Fibroblast of lung (primary cell): ENCODE measurements at regions not wholly inside any gene's neighbourhood (a gene's known extent, or its start where the extent isn't known, plus 50 kb on each side); places are given as distances from the start of the nearest gene placed in this dataset.

Source experiments
- DNase-seq, 2 donors: peaks; one replicate each; pipeline versions ENCODE4 v3.0.0 to v3.0.0-alpha.2; 2010; ENCODE audit warnings: low read depth in 2 of 2
- H2AFZ ChIP-seq: 2 replicates; pipeline ENCODE4 v1.5.1; 2012; ENCODE audit warnings: low read length, control low read depth, inconsistent platforms
- H3K27ac ChIP-seq: 2 replicates; pipeline ENCODE4 v1.5.1; 2011; ENCODE audit warnings: low read length, control low read depth; ENCODE audit not compliant: insufficient read depth
- H3K27me3 ChIP-seq: 2 replicates; pipeline ENCODE4 v1.5.1; 2011; ENCODE audit warnings: mild to moderate bottlenecking, low read length; ENCODE audit not compliant: control insufficient read depth, insufficient read depth
- H3K36me3 ChIP-seq: 2 replicates; pipeline ENCODE4 v1.5.1; 2011; ENCODE audit warnings: low read length; ENCODE audit not compliant: control insufficient read depth, insufficient read depth
- H3K4me1 ChIP-seq: 2 replicates; pipeline ENCODE4 v1.5.1; 2011; ENCODE audit warnings: low read length; ENCODE audit not compliant: control insufficient read depth, insufficient read depth; ENCODE audit errors: extremely low read depth
- H3K4me2 ChIP-seq: 2 replicates; pipeline ENCODE4 v1.5.1; 2011; ENCODE audit warnings: low read length, control low read depth; ENCODE audit not compliant: insufficient read depth; ENCODE audit errors: extremely low read depth
- H3K4me3 ChIP-seq, 4 experiments: fragments of 200-600 bp in 1 of 4; sonication (generic) in 1 of 4; replicated peaks in 1 of 4; 2 replicates each; pipeline ENCODE4 v1.5.1; 2011 to 2016; ENCODE audit warnings: low read length in 4 of 4, low read depth in 3 of 4, mild to moderate bottlenecking in 3 of 4, control low read depth in 2 of 4, inconsistent platforms in 1 of 4, mixed read lengths in 1 of 4; ENCODE audit not compliant: insufficient read depth in 1 of 4; ENCODE audit errors: control extremely low read depth in 1 of 4
- H3K79me2 ChIP-seq: 2 replicates; pipeline ENCODE4 v1.5.1; 2012; ENCODE audit warnings: mild to moderate bottlenecking, low read length, inconsistent platforms; ENCODE audit not compliant: control insufficient read depth, insufficient read depth
- H3K9ac ChIP-seq: 2 replicates; pipeline ENCODE4 v1.5.1; 2011; ENCODE audit warnings: mild to moderate bottlenecking, low read length, control low read depth; ENCODE audit not compliant: insufficient read depth
- H3K9me3 ChIP-seq: 2 replicates; pipeline ENCODE4 v1.5.1; 2012; ENCODE audit warnings: low read depth, low read length; ENCODE audit not compliant: control insufficient read depth, insufficient read depth
- H4K20me1 ChIP-seq: 2 replicates; pipeline ENCODE4 v1.5.1; 2011; ENCODE audit warnings: low read length; ENCODE audit not compliant: control insufficient read depth, insufficient read depth; ENCODE audit errors: extremely low read depth
- EZH2 ChIP-seq: IDR thresholded peaks from 2 replicates; pipeline ENCODE4 v1.5.1; 2012; ENCODE audit warnings: low read length, control low read depth, mild to moderate bottlenecking; ENCODE audit errors: missing control alignments
- TF ChIP-seq, protein P1 (sequence below), 2 donors: IDR thresholded peaks in 1 of 2; conservative IDR thresholded peaks in 1 of 2; 1 replicate in 1 of 2; 2 replicates in 1 of 2; pipeline ENCODE4 v1.5.1; 2011 to 2012; ENCODE audit warnings: low read length in 2 of 2, control low read depth in 1 of 2, inconsistent platforms in 1 of 2, low read depth in 1 of 2, mild to moderate bottlenecking in 1 of 2

GRCh38 chr9:105038051-105038450 lies 110.1 kb upstream of the ABCA1 start:
- H3K4me3 ChIP-seq: no peak overlapping the region
- H3K4me2 ChIP-seq: no peak overlapping the region
- H3K36me3 ChIP-seq: no peaks in the 10 kb centered on the region
- no peaks in the 10 kb centered on the region for H3K4me1 ChIP-seq
- no peaks in the 10 kb centered on the region for H3K79me2 ChIP-seq
- no peaks in the 10 kb centered on the region for H3K27me3 ChIP-seq
- no peaks in the 10 kb centered on the region for H3K9me3 ChIP-seq
- no peaks in the 10 kb centered on the region for H4K20me1 ChIP-seq
- no peak for DNase-seq
- TF ChIP-seq EZH2: no peak
- TF ChIP-seq, protein P1, sequence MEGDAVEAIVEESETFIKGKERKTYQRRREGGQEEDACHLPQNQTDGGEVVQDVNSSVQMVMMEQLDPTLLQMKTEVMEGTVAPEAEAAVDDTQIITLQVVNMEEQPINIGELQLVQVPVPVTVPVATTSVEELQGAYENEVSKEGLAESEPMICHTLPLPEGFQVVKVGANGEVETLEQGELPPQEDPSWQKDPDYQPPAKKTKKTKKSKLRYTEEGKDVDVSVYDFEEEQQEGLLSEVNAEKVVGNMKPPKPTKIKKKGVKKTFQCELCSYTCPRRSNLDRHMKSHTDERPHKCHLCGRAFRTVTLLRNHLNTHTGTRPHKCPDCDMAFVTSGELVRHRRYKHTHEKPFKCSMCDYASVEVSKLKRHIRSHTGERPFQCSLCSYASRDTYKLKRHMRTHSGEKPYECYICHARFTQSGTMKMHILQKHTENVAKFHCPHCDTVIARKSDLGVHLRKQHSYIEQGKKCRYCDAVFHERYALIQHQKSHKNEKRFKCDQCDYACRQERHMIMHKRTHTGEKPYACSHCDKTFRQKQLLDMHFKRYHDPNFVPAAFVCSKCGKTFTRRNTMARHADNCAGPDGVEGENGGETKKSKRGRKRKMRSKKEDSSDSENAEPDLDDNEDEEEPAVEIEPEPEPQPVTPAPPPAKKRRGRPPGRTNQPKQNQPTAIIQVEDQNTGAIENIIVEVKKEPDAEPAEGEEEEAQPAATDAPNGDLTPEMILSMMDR (conservative IDR thresholded peaks at IDR 0.05 in 1 of 2, IDR thresholded peaks at IDR 0.05 in 1 of 2; ENCODE audit: low read depth in 1 of 2, low read length in 2 of 2): no peak
- H3K9ac ChIP-seq: no peak overlapping the region
- H3K27ac ChIP-seq: no peak overlapping the region
- H2AFZ ChIP-seq: no peak overlapping the region

DNA sequence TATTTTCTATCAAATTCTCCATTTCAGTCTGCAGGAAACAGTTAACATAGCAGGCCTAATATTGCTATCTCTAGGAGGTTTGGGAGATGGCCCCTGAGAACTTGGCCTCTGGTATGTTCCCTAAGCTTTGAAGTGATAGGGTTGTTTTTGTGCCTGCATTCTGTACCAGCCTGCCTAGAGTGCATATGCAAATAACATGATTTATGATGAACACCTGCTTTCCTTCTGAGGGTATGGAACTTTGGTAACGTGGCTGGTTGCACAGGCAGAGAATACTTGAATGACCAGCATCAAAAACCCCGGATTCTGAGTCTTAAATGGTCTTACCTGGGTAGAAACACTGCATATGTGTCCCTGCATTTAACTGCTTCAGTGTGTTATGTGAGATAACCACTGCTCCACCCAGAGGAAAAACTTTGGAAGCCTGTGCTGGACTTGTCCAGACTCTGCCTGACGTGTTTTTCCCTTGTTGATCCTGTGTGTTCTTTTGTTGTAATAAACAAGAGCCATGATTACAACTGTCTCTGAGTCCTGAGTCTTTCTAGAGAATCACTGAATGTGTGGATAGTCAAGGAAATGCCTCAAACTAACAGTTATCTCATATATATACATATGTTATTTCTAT lies 111.3 kb upstream of the ABCA1 start:
- Histone ChIP-seq H3K27ac (no peak overlapping the region), H3K4me1 (no peaks in the 10 kb centered on the region), H3K36me3 (no peaks in the 10 kb centered on the region), H2AFZ (no peak overlapping the region), H3K9me3 (no peaks in the 10 kb centered on the region), H3K9ac (no peak overlapping the region), H3K79me2 (no peaks in the 10 kb centered on the region), H3K4me2 (no peak overlapping the region), H4K20me1 (no peaks in the 10 kb centered on the region), H3K27me3 (no peaks in the 10 kb centered on the region), H3K4me3 (no peak overlapping the region)
- TF ChIP-seq, protein P1 (conservative IDR thresholded peaks at IDR 0.05 in 1 of 2, IDR thresholded peaks at IDR 0.05 in 1 of 2; ENCODE audit: low read depth in 1 of 2, low read length in 2 of 2): no peak
- TF ChIP-seq EZH2: no peak
- DNase-seq: no peak

- no peak overlapping the region for H2AFZ ChIP-seq
- DNase-seq: no peak
- no peak overlapping the region for H3K27ac ChIP-seq
- no peak overlapping the region for H3K4me2 ChIP-seq
- H4K20me1 ChIP-seq: no peaks in the 10 kb centered on the region
- no peak for TF ChIP-seq EZH2
- TF ChIP-seq, protein P1 (conservative IDR thresholded peaks at IDR 0.05 in 1 of 2, IDR thresholded peaks at IDR 0.05 in 1 of 2; ENCODE audit: low read depth in 1 of 2, low read length in 2 of 2): no peak
- no peaks in the 10 kb centered on the region for H3K4me1 ChIP-seq
- no peaks in the 10 kb centered on the region for H3K9me3 ChIP-seq
- no peaks in the 10 kb centered on the region for H3K36me3 ChIP-seq
- no peak overlapping the region for H3K9ac ChIP-seq
- H3K4me3 ChIP-seq: no peak overlapping the region
- no peaks in the 10 kb centered on the region for H3K27me3 ChIP-seq
- H3K79me2 ChIP-seq: no peaks in the 10 kb centered on the region
These were observed 115.5 kb upstream of the ABCA1 start for GRCh38 chr9:105043370-105043936.
